BLaER1 (cell line): ENCODE measurements at regions not wholly inside any gene's neighbourhood (a gene's known extent, or its start where the extent isn't known, plus 50 kb on each side); places are given as distances from the start of the nearest gene placed in this dataset.
"Not testable (repeated sequence)": the region's sequence is repeated elsewhere in the genome, so short reads cannot be mapped to it uniquely, and the experiment has no call there.

Experiments
- H3K27ac ChIP-seq: shearing (Covaris generic); formaldehyde crosslinking; 2 replicates; pipeline ENCODE4 v1.8.1; 2022
- H3K27me3 ChIP-seq: shearing (Covaris generic); formaldehyde crosslinking; 2 replicates; pipeline ENCODE4 v1.8.1; 2022
- H3K36me3 ChIP-seq: shearing (Covaris generic); formaldehyde crosslinking; 2 replicates; pipeline ENCODE4 v1.8.1; 2022
- H3K4me1 ChIP-seq: shearing (Covaris generic); formaldehyde crosslinking; 2 replicates; pipeline ENCODE4 v1.8.1; 2022
- H3K4me2 ChIP-seq: shearing (Covaris generic); formaldehyde crosslinking; 2 replicates; pipeline ENCODE4 v1.8.1; 2022
- H3K4me3 ChIP-seq: shearing (Covaris generic); formaldehyde crosslinking; 2 replicates; pipeline ENCODE4 v1.8.1; 2022
- H3K9ac ChIP-seq: shearing (Covaris generic); formaldehyde crosslinking; 2 replicates; pipeline ENCODE4 v1.8.1; 2022
- H3K9me3 ChIP-seq: shearing (Covaris generic); formaldehyde crosslinking; 2 replicates; pipeline ENCODE4 v1.8.1; 2022
- H4K20me1 ChIP-seq: shearing (Covaris generic); formaldehyde crosslinking; 2 replicates; pipeline ENCODE4 v1.8.1; 2022
- Cebpa-rat ChIP-seq: shearing (Covaris generic); IDR thresholded peaks from 2 replicates; pipeline ENCODE4 v1.8.1; 2022

DNA sequence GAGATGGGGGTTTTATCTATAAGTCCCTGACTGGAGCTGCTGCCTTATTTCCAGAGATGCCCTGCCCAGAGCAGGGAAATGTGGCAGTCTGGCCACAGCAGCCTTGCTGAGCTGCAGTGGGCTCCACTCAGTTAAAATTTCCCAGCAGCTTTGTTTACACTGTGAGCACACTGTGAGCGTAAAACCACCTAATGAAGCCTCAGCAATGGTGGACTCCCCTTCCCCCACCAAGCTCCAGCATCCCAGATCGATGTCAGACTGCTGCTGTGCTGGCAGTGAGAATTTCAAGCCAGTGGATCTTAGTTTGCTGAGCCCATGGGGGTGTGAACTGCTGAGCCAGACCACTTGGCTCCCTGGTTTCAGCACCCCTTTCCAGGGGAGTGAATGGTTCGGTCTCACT is 208.7 kb upstream of the RAI14 start:
- Histone ChIP-seq H3K9me3 (no peaks in the 10 kb centered on the region), H3K4me1 (no peaks in the 10 kb centered on the region), H3K36me3 (no peaks in the 10 kb centered on the region), H3K27me3 (no peaks in the 10 kb centered on the region), H4K20me1 (no peaks in the 10 kb centered on the region), H3K4me3 (no peak overlapping the region), H3K4me2 (no peak overlapping the region), H3K27ac (no peak overlapping the region), H3K9ac (no peak overlapping the region)
- no peak for TF ChIP-seq Cebpa-rat

DNA sequence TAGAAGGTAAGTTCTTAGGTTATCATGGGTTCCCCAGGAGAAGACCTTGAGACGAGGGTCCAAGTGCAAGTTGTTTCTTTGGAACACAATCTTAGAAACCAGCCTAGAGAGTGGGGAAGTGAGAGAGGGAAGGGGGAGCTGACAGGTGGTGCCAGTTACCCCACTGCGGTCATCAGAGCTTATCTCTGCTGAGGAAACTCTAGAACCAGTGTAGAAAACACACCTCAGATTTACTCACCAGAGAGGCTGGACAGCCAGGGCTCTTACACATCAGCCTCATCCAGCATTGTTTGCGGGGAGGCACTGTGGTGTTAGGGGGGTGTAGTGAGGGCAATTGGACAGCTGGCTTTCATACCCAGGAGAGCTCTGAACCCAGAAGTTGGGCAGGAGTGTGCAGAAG is 206.5 kb upstream of the RAI14 start:
- Histone ChIP-seq H3K4me1 (no peaks in the 10 kb centered on the region), H3K36me3 (no peaks in the 10 kb centered on the region), H3K4me2 (no peak overlapping the region), H3K27me3 (no peaks in the 10 kb centered on the region), H4K20me1 (no peaks in the 10 kb centered on the region), H3K9ac (no peak overlapping the region), H3K4me3 (no peak overlapping the region), H3K27ac (no peak overlapping the region), H3K9me3 (no peaks in the 10 kb centered on the region)
- no peak for TF ChIP-seq Cebpa-rat

DNA sequence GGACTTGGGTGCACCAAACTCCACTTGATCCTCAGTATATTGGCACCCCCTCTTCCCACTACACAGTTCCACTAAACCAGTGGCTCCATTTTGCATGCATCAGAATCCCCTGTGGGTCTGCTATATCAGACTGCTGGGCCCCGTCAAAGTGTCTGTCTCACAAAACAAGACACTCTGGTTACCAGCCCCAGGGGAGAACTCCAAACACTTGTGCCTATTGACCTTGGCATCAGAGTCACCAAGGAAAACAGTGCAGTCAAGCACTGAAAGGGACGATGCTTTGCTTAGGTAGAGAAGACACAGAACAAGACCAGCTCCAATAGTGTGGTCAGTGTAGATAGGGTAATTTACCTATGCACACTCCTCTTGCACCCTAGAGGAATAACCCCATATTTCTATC is 205.8 kb upstream of the RAI14 start:
- no peak overlapping the region for H3K4me2 ChIP-seq
- no peaks in the 10 kb centered on the region for H3K36me3 ChIP-seq
- TF ChIP-seq Cebpa-rat = no peak
- H3K9ac ChIP-seq = no peak overlapping the region
- no peaks in the 10 kb centered on the region for H3K4me1 ChIP-seq
- no peaks in the 10 kb centered on the region for H4K20me1 ChIP-seq
- H3K9me3 ChIP-seq = no peaks in the 10 kb centered on the region
- H3K27ac ChIP-seq = no peak overlapping the region
- H3K27me3 ChIP-seq = no peaks in the 10 kb centered on the region
- no peak overlapping the region for H3K4me3 ChIP-seq

DNA sequence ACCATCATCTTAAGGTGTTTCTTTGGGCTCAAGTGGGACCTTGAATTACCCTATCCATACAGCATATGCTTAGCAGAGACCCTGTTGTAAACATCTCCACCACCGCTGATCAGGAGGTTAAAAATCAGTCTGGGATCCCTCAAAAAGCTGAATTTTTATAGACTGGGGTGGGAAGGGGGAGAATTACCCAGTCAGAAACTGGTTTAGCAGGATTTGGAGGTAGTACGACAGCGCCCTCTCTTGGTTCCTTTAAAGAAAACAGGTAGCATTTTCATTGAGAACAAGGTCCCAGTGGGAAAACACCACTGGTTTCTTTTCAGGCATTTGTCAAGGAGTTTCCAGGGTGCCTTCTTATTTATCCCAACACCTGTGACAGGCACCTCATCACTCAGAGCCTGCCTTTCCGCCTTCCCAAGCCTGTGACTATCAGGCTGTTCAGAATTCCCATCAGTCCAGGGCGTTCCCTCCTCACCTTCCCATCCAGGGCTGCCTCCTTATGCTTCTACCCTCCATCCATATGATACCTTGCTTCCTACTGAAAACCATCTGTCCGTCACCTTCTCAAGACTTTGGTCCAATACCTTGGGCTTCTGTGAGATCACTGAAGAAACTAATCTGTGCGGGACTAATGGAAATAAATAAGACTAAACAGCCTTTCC is 203.8 kb upstream of the RAI14 start:
- H3K27ac ChIP-seq = no peak overlapping the region
- H3K36me3 ChIP-seq = no peaks in the 10 kb centered on the region
- H4K20me1 ChIP-seq = no peaks in the 10 kb centered on the region
- TF ChIP-seq Cebpa-rat = no peak
- H3K4me3 ChIP-seq = no peak overlapping the region
- no peaks in the 10 kb centered on the region for H3K27me3 ChIP-seq
- H3K9ac ChIP-seq = no peak overlapping the region
- H3K4me2 ChIP-seq = no peak overlapping the region
- no peaks in the 10 kb centered on the region for H3K4me1 ChIP-seq
- H3K9me3 ChIP-seq = no peaks in the 10 kb centered on the region

DNA sequence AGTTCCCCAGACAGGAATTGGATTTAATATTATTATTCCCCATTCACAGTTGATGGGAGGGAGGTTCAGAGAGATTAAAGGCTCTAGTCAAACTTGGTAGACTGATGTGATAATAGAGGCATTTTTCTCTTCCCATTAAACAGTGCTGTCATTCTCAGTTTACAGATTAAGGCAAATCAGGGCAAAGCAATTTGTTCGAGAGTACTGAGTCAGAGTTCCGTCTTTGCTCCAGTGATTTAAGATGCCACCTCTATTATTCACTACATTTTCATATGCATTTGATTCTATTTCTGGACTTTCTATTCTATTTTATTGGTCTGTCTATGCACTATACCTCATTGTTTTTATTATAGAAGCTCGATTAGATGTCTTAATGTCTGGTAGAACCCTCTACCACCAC is 201.0 kb upstream of the RAI14 start:
- Histone ChIP-seq H4K20me1 (no peaks in the 10 kb centered on the region), H3K4me1 (no peaks in the 10 kb centered on the region), H3K4me3 (no peak overlapping the region), H3K27me3 (no peaks in the 10 kb centered on the region), H3K4me2 (no peak overlapping the region), H3K9me3 (peaks cover 18% of the 10 kb centered on the region), H3K9ac (no peak overlapping the region), H3K36me3 (no peaks in the 10 kb centered on the region), H3K27ac (no peak overlapping the region)
- no peak for TF ChIP-seq Cebpa-rat

DNA sequence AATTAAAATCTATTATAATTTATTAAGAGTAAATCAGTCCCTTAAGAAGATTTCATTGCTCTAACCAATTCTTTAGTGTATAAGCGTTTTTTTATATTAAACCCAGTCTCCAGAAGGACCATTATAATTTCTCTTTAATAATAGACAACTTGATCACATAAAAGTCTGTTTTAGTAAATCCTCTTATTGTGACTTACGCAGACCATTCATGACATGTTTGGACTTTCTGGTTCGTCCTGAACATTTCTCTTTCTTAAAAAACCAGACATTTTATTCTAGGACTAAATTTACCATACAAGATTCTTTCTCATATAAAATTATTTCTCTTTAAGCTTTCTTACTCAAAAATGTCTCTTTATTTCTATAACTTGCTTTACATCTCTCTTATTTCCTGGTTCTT is 196.2 kb upstream of the RAI14 start:
- TF ChIP-seq Cebpa-rat = no peak
- H3K4me2 ChIP-seq = no peak overlapping the region

DNA sequence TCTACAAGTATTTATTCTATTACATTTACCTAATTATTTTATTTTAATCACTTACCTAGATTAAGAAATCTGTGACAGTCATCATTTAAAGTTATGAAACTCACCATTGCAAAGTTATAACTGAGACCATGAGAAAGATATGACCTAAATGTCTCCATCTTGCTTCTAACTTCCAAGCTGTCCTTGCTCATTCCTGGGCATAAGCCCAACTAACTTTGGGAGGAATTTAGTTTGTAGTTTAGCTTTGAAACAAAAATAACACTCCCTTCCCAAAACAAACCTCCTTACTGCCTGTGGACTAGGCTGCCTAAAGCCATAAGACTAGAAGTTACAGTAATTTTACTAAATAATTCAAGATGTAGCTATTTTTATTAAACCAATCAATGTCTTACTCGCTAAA is 195.6 kb upstream of the RAI14 start:
- Histone ChIP-seq H3K9ac (no peak overlapping the region), H4K20me1 (no peaks in the 10 kb centered on the region), H3K4me2 (no peak overlapping the region), H3K4me1 (no peaks in the 10 kb centered on the region), H3K27ac (no peak overlapping the region), H3K36me3 (no peaks in the 10 kb centered on the region), H3K4me3 (no peak overlapping the region), H3K27me3 (no peaks in the 10 kb centered on the region), H3K9me3 (peaks cover 33% of the 10 kb centered on the region)
- TF ChIP-seq Cebpa-rat = no peak

More for the DNA sequence above, 196.2 kb upstream of the RAI14 start:
- Histone ChIP-seq H4K20me1 (no peaks in the 10 kb centered on the region), H3K4me3 (no peak overlapping the region), H3K9me3 (peaks cover 33% of the 10 kb centered on the region), H3K27me3 (no peaks in the 10 kb centered on the region), H3K27ac (no peak overlapping the region), H3K4me1 (no peaks in the 10 kb centered on the region), H3K36me3 (no peaks in the 10 kb centered on the region), H3K9ac (no peak overlapping the region)

DNA sequence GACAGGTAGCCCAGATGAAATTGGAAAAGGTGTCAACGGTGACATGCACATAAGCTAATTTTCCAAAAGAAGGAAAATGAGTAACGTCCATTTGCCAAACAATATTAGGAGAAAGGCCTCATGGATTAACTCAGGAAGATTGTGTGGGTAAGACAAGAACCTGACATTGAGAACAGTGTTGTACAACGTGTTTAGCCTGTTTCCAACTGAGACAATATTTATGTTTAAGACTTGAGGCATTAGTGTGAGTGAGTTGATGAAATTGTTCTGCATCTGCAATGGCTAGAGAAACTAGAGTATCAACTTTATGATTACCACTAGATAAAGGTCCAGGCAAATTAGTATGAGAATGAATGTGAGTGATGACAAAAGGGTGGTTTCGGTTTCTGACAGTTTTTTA is 191.3 kb upstream of the RAI14 start:
- TF ChIP-seq Cebpa-rat = no peak
- Histone ChIP-seq H3K27ac (no peak overlapping the region), H3K4me2 (no peak overlapping the region), H3K9ac (no peak overlapping the region), H3K4me3 (no peak overlapping the region), H3K27me3 (no peaks in the 10 kb centered on the region), H4K20me1 (no peaks in the 10 kb centered on the region), H3K36me3 (no peaks in the 10 kb centered on the region), H3K4me1 (no peaks in the 10 kb centered on the region), H3K9me3 (peaks cover 17% of the 10 kb centered on the region)

DNA sequence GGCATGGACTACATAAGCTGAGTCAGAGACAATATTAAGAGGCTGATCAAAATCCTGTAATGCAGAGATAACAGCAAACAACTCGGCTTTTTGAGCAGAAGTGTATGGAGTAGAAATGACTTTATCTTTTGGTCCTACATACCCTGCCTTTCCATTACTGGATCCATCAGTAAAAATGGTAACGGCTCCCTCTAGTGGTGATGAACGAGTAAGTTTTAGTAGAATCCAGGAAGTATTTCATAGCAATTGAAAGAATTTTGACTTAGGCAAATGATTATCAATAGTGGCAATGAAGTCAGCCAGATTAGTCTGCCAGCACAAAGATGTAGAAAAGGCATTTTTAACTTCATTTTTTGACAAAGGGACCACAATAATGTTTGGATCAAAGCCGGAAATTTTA is 190.8 kb upstream of the RAI14 start:
- not testable (repeated sequence) for H3K4me2 ChIP-seq, H3K27me3 ChIP-seq, H3K9ac ChIP-seq, H3K36me3 ChIP-seq, H4K20me1 ChIP-seq, H3K4me1 ChIP-seq, H3K4me3 ChIP-seq, H3K27ac ChIP-seq
- peaks cover 15% of the 10 kb centered on the region for H3K9me3 ChIP-seq

DNA sequence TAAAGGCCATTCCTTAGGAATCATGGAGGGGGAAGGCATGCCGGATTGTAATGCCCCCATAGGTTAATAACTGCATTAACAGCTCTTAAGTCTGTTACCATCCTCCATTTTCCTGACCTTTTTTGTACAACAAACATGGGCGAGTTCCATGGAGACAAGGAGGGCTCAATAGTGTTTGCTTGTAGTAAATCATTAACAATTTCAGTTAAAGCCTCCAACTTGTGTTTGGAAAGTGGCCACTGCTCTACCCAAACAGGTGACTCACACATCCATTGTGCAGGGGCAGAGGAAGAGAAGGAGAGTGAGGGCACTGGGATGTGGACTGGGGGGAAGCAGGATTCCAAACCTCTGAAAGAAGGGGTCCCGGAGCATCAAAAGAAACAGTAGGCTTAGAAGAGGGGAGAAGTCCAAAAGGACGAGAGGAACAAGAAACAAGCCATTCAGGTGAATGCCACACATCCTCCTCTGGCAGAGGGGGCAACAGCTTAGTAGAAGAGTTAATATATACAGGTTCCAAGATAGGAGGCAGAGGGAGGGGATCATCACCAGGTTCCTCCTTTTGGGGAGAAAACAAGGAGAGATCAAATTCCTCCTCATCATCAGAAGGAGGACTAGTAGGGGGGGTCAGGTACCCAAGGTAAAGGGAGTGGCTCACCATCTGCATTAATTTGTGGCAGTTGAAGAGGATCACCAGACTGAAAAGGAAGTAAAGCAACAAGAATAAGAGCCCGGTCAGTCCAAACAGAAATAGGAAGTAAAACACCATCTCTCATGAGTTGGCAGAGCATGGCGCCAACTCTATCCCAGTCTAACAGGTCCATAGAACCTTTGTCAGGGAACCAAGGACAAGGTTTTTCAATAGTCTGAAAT is 189.4 kb upstream of the RAI14 start:
- H3K9me3 ChIP-seq, H4K20me1 ChIP-seq, H3K4me2 ChIP-seq, H3K27ac ChIP-seq, H3K4me3 ChIP-seq, H3K9ac ChIP-seq, H3K4me1 ChIP-seq, H3K36me3 ChIP-seq, H3K27me3 ChIP-seq: not testable (repeated sequence)
